NCI-H1694 (cell line): ENCODE measurements at regions not wholly inside any gene's neighbourhood (a gene's known extent, or its start where the extent isn't known, plus 50 kb on each side); places are given as distances from the start of the nearest gene placed in this dataset.
"Not testable (repeated sequence)": the region's sequence is repeated elsewhere in the genome, so short reads cannot be mapped to it uniquely, and the experiment has no call there.

Source experiments
- DNase-seq: peaks from one replicate; lab custom pipeline; 2025; lab: John Stamatoyannopoulos, UW

DNA sequence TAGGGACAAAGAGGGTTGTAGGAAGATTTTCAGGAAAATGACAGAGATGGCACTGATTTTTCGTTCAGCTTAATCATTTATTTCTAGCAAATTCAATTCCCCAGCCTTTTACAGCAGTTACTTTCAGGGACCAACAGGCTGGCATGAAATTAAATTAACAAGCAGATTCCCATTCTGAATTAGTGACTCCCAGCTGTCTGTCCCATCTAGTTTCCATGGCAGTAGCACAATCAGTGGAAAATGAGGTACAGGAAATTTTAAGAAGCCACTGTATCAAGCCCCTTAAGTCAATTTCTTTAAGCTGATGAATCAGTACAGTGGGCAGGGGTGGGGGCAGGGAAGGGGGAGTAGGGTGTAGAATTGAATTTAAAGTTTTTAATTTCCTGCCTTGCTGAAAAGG lies 121.1 kb upstream of the TEX13C start:
- peak; percentile 35 for DNase-seq

DNA sequence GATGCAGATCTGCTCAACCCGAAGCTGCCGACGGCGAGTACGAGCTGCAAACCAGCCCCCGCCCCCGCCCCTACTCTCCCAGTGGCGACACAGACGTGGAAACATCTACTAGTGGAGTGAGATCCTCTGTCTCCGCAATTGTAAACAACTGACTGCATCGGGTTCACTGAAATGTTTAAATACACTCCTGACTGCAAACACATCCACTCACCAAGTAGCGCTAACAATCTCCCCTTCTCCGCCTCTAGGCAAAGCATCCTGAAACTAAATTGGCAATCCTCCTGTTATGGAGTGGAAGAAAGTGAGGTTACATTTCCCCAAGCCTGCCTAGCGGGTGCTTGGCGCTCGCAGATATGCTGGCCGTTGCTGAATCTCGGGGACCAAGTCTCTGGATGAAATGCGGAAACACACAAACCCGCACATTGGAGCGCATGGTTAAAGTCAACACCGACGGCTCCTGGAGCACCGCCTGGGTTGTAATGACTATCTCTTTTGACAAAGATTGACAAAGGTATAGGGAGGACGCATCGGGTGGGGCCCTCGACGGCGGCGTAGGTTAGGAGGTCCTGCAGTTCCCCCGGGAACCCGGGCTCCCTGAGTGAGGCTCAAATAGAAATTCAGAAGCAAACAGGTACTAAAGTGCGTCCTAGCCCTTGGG lies 117.0 kb upstream of the TEX13C start:
- DNase-seq: no peak

DNA sequence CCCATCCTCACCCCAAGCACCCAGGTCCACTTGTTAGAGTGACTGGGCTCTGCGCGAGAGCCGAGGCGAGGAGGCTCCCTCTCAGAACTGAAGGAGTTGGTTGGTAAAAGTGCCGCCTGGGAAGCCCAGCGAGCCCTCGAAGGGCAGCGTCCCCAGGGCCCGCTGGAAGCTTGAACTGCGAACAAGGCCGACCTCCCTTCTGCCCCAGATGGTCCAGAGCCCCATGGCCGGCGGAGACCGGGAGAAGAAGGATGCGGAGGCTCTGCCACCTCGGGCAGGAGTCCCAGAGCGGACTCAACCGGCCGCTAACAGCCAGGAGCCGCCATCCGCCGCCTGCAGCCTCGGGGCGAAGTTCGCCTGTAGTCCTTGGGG lies 116.3 kb upstream of the TEX13C start:
- DNase-seq: no peak

DNA sequence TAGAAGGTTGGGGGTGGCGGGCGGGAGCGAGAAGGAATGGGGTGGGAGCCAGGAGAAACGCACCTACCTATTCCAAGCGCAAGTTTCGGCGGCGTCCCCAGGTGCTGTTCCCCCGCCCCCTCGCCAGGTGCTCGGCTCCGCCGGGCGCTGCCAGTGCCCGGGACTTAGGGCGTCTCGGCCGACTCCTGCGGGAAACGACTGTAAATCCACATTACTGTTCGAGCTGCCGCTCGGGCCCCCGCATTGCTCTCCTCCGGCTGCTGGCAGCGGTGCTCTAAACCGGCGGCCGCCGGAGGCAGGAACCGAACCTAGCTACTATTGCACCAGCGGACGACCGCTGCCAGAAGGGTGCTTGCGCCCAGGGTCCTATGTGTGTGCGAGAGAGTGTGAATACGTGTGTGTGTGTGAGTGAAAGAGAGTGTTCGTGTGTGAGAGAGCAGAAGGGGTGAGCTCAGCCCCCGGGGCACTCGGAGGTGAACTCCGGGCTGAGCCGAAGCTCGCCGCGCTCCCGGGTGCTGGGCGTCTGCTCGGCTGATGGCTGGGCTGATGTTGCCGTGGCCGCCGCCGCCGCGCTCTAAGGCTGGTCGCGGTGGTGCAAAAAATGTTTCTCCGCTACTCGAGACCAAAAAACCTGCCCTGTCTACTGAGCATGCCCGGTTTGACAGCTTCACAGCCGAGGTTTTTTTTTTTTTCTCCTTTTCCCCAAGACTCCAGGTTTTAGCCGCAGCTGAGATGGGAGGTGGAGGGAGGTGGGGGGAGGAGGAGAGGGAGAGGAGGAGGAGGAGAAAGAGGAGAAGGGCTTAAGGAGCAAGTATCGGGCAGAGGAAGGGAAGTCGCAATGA lies 115.7 kb upstream of the TEX13C start:
- peak; percentile 73 for DNase-seq

DNA sequence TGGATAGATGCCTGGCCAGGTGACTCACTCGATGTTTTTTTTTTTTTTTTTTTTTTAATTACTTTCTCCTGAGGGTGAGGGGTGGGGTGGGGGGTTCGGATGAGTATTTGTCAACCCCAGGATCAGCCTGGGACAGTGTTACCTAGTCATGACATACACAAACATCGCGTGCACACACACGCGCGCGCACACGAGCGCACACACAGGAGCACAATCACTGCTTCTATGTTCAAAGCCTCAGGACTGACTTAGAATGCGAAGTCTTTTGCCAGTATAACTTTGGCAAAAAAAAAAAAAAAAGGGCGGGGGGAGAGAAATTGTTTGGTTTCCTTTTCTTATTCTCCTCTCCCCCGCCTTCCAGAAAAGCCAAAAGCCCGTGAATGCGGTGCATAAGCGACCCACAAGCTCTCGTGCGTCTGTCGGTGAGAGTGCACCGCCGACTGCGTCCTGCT lies 115.0 kb upstream of the TEX13C start:
- peak; percentile 4 for DNase-seq

DNA sequence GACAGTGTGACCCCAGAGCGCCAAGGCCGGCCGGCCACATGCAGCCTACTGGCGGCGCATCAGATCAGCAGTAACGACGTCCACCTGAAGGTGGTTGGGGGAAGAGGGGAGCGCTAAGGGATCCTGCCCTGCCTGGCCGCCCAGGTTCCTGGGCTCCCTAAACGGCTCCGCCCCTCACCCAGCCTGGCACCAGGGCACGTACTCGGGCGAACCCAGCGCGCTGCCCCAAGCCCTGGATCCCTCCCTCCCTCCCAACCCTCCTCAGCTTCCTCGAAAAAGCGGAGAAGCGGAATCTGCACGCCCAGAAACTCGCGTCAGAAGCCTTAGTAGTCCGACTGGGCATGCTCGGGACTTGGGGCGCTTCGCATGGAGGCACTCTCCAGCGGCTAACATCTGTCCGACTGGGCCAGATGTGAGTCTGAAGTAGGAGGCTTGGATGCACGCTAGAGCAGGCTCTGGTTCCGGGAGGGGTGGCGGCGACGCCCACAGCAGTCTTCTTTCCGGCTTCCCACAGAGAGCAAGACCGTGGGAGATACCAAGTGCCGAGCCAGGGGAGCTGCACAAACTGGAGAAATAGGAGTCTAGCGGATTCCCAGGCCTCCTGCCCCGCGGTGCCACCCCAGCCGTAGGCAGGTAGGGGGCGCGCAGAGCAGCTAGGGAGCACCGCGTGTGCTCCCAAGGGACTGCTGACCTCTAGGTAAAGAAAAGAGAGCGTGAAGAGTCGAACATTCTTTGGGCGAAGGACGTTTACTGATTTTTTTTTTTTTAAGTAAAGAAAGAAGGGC lies 114.3 kb upstream of the TEX13C start:
- DNase-seq: peak; percentile 94

DNA sequence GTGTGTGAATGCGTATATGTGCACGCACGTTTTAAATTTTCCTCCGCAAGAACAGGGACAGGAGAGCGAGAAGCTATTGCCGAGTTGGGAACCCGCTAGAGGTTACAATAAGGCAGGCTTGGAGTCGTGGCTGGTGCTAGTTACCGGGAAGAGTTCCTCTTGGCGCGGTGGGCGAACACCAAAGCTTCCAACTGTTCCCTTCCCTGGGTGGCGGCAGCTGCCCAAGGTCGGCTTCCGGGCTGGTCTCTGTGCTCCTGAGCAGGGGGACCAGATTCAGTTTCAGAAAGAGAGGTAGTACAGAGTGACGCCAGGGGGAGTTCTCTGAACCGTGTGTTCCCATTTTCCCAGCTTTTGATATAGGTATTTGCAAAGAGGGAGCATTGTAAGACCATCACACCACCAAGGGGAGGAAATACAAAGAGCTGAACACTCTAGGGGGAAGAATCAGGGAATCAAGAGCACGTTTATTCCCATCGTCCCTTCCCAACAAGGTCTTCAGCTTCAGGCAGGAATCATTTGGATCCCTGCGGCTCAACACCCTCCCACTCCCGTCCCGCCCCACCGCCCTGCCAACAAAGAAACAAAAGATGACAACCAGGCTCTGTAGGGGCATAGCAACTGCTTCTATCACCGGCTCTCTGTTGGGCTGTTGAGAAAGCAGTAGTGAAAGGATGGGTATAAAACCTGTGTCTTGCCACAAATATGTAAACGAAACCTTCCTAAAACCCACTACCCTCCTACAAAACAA lies 113.6 kb upstream of the TEX13C start:
- DNase-seq: peak; percentile 82

DNA sequence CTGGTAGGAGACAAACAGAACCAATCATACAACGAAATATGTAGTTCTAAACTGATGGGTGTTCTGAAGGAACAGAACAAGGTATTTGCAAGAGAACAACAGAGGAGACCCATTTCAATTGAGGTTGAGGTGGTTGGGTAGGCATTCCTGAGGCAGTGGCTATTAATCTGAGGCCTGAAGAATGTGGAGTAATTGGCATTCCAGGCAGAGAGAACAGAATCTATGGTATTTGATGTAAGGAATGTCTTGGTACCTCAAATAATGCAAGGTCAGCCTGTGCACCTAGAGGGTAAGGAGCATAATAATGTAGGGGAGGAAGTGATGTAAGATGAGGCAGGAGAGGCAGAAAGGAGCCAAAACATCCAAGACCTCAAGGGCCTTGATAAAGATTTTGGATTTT lies 109.5 kb upstream of the TEX13C start:
- DNase-seq: no peak

DNA sequence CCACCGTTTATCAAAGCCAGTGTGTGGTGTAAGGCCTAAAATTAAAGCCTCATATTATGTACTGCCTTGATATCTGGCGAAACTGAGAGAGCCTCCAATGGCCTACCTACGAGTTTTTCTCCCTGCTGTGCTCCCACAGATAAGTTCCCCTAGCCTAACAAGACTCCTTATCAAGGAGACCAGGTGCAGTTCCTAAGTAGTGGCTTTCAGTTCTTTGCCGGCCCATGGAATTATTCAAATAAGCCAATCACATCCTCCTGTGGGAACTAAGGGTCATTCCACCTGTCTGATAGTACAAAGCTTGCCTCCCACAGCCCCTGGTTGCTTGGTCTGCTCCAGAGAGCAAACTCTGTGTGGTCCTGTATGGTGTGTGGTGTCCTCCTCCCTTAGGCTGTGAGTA lies 99.8 kb upstream of the TEX13C start:
- no peak for DNase-seq

DNA sequence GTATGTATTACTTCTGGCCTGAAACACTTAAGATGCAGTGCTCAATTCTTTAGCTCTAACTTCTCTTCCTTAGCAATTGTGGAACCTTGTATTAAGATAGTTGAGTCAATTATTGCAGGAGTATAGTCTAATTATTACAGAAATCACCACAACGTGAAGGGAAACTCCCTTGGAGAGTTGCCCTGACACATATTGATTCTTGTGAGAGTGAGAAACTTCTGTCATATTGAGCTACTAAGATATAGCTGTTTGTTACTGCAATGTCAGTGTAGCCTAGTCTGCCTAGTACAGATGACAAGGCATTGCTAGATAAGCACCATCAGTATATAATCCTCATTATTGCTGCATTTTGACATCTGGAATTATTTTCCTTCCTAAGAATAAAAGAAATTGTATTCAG lies 82.7 kb upstream of the TEX13C start:
- no peak for DNase-seq

DNA sequence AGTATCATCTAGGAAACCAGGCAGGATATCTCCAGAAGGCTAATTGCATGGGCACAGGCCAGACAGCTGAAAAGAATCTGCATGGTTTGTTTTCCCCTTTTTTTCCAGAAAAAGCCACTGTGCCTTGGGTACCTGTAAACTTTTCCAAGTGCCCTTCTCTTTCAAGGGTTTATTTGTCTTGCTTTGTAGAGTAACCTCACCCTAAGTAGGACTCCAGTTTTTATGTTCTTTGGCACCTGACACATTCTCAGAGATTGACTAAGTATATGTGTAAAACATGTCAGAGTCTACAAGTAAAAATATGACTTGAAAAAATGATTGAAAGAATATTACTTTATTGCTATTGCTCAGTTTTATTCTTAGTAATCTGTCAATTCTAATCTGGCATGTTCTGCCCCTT lies 70.7 kb upstream of the TEX13C start:
- DNase-seq: no peak

DNA sequence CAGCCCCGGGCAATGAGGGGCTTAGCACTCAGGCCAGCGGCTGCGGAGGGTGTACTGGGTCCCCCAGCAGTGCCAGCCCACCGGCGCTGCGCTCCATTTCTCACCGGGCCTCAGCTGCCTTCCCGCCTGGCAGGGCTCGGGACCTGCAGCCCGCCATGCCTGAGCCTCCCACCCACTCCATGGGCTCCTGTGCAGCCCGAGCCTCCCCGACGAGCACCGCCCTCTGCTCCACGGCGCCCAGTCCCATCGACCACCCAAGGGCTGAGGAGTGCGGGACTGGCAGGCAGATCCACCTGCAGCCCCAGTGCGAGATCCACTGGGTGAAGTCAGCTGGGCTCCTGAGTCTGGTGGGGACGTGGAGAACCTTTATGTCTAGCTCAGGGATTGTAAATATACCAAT lies 63.9 kb upstream of the TEX13C start:
- not testable (repeated sequence) for DNase-seq

DNA sequence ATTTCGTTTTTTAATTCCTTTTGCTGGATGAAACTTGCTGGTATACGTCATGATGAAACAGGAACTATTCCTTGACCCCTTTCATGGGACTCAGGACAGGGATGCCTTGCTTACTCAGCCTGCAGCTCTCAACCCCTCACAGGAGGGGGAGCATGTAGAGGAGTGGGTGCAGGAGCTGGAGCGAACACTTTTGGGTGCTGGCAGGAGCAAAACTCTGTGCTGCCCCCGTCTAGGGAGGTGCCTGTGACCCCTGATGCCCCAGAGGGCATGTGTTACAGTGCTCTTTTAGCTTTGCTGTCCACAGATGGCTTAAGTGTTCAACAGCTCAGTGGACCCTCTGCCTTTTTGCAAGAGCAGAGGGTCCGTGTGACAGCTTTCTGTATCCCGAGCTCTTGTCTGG lies 56.8 kb upstream of the TEX13C start:
- no peak for DNase-seq

DNA sequence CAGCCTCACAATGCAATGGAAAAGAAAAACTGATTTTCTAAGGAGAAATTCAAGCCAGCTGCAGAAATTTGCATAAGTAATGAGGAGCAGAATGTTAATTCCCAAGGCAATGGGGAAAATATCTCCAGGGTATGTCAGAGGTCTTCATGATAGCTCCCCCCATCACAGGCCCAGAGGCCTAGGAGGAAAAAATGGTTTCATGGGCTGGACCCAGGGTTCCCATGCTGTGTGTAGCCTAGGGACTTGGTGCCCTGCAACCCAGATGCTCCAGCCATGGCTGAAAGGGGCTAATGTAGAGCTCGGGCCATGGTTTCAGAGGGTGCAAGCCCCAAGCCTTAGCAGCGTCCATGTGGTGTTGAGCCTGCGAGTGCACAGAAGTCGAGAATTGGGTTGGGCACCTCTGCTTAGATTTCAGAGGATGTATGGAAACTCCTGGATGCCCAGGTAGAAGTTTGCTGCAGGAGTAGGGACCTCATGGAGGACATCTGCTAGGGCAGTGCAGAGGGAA lies 53.5 kb upstream of the TEX13C start:
- DNase-seq: no peak
